GM21515 (cell line): ENCODE measurements at regions not wholly inside any gene's neighbourhood (a gene's known extent, or its start where the extent isn't known, plus 50 kb on each side); places are given as distances from the start of the nearest gene placed in this dataset.
"Not testable (repeated sequence)": the region's sequence is repeated elsewhere in the genome, so short reads cannot be mapped to it uniquely, and the experiment has no call there.

Experiments
- ATAC-seq: cut with Tn5 transposase; IDR thresholded peaks from one replicate; pipeline ENCODE4 v1.9.1; 2021; ENCODE audit not compliant: unreplicated experiment

DNA sequence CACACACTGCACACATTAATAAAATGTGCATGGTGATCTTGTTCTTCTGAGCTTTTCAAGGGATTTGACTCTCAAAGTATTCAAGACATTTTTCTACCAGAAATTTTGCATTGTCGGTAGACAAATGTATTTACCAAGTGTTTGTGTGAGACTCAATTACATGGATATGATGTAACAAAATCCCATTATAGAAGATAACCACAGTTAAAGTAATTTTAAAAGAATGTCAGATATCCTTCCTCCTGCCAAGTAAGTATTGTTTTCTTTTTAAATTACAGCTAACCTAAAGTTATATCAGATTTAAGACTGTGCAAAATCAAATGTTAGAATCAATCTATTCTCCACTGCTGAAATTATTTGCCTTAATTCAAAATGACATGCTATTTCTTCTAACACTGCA is 1344.5 kb upstream of the CHAC2 start:
- ATAC-seq = no peak

DNA sequence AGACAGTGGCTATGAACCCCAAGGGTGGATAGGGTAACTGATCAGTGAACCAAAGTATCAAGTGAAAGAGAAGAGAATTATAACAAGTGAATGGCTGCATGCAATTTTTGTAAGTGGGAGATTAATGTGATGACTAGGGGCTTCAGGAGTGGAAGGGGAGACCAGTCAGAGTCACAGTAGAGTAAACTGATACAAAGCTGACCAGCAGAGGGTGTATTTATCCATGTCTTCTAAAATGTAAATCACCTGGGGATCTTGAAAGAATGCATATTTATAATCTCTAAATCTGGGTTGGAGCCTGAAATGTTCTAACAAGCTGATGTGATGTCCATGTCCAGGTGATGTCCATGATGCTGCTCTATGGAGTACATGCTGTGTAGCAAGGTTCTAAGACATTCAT is 1351.3 kb upstream of the CHAC2 start:
- no peak for ATAC-seq

DNA sequence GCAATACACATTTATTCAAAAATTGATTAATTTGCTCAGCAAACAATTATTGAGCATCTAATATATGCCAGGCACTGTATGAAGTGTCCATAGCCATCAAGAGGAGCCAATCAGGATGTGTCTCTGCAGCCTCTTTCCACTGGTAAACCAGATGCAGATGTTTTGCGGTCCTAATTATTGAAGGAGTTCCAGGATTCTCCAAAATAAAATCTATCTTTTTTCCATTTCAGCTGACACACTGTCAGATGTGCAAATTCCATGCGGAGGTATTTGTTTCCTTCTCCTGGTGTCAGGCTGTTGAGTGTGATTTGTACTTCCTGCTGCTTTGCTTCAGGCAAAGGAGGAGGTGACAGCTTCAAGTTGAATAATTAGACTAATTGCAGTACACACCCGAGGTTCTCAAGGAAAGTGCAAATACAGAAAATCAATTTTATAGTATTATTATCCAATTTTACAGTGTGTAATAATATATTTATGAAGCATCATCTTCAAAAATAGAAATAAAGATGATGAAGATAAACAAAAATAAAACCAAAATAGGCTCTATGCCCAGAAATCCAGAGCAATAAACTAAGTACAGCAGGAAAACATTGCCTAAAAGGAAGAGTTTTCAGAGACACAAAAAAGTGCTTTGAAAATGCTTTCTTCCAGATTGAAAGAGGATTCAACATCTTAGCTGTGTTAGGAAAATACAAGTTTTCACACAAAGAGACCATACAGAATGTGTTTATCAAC is 1352.9 kb upstream of the CHAC2 start:
- no peak for ATAC-seq

DNA sequence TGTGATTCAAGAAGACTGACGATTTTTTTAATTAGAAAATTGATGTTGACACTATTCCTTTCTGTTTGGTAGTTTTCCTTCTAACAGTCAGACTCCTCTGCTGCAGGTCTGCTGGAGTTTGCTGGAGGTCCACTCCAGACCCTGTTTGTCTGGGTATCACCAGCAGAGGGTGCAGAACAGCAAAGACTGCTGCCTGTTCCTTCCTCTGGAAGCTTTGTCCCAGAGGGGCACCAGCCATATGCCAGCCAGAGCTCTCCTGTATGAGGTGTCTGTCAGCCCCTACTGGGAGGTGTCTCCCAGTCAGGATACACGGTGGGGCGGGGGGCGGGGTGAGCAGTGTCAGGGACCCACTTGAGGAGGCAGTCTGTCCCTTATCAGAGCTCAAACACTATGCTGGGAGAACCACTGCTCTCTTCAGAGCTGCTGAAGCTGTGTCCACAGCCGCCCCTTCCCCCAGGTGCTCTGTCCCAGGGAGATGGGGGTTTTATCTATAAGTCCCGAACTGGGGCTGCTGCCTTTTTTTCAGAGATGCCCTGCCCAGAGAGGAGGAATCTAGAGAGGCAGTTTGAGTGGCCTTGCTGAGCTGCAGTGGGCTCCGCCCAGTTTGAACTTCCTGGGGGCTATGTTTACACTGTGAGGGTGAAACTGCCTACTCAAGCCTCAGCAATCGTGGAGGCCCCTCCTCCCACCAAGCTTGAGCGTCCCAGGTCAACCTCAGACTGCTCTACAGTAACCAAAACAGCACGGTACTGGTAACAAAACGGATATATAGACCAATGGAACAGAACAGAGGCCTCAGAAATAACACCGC is 1358.1 kb upstream of the CHAC2 start:
- ATAC-seq = not testable (repeated sequence)

DNA sequence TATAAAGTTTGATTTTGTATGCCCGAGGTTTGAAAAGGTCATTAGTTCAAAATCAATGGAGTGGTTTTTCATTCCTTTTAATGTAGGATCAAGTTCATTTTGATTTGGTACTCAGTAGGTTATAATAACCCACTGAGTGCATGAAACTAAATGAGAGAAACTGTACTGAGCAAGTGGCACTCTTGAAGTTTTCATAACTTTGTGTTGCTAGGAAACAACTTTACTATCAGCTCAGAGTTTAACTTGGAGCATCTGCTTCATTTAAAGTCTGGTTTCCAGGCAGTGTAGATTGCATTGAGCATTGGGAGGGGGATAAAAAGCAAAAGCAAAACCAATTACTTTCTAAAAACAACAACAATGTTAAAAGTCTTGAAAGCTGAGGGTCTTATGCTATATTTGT is 1361.6 kb upstream of the CHAC2 start:
- no peak for ATAC-seq

DNA sequence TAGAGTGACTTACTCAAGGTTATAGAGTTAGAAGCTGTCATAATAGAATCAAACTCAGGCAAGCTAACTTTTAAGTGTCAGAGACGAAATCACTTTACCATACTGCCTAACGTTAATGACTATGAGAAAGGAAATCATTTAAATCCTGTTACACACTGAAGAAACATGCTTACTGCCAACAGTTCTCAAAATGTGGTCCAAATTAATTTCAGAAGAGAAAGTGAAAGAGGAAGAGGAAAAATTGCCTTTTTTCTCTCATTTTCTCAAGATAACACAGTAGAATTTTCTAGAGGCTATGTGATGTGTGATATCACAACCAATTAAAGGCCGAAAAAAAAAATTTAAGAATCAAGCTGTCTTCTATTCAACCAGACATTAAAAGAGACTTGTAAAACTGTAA is 1362.7 kb upstream of the CHAC2 start:
- no peak for ATAC-seq

DNA sequence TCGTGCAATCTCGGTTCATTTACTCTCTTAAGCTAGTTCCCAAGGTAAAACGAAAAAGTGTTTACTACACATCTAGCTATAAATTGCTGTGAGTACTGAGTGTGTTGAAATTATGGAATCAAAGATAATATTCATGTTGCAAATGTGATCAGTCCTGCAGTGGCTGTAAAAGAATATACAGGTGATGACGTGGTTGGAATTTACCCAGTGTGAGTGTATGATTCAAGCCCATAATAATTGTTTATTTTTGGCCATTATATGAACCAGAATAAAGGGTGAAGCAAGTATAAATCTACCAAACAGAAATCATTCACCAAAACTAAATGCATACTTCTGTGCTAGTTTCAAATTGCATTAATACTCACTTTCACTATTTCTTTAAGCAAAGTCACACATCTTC is 1363.6 kb upstream of the CHAC2 start:
- ATAC-seq = no peak

DNA sequence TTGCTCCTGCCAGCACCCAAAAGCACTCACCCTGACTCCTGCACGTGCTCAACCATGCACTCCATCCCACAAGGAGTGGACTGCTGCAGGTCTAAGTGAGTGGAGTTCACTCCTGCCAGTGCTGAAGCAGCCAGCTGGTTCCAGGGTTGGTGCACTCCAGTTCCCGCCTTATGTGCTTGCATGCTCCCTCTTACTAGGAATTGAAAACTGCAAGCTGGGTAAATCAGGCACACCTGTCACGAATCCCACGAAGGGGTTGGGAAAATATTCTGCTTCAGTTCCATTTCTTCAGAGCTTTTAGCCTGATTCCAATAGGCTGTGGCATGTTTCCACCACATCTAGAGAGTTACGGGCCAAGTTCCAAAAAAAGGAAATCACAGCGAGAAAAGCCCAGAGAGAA is 1365.5 kb upstream of the CHAC2 start:
- ATAC-seq = no peak

DNA sequence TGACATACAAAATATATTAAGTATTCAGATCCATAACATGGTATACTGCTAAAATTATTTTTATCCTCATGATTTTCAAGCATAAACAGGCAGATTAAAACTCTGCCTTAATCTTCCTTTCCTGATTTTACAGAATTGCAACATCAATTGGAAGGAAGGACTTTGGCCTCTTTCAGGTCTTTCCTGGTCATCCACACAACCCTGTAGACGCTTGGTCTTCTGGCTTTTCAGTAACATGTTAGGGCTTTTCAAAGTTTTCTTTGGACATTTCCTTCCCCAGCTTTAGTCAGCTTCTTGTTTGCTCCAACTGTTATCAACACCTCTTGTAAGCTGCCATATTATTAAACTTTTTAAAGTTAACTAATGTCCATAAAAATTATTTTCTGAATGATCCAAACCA is 1364.9 kb upstream of the NRXN1 start:
- no peak for ATAC-seq

DNA sequence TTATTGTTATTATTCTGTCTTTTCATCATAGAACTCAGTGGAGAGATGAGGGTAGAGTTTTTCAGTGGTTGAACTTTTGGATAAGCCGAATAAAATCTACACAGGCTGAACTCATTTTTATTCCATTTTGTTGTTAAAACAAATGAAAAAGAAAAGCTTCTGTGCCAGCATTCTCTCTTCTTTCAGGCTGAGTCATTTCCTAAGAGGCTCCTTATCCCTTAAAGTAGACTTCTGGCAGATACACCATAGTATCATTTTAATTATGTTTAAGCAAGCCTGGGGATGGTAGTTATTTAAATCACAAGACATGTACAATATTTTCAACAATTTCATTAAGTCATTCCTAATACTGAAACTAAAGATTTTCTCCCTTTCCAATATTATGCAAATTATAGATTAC is 1364.0 kb upstream of the NRXN1 start:
- ATAC-seq = no peak

DNA sequence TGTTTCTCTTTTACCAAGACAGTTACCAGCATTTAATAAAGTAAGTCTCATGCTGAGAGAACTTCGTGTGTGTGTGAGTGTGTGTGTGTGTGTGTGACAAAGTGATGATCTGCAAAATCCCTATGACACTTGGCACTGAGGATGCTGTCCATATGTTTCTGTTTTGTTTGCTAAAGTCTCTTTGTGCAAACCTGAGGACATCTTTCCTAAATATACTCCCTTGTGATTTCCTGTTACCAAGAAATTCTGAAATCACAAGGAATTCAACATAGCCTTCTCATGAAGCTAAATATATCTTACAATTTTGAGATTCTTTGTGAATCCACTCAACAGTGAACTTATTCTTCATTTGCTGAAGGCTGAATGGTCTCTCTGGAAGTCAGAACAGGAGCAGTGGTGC is 1359.7 kb upstream of the NRXN1 start:
- ATAC-seq = no peak

DNA sequence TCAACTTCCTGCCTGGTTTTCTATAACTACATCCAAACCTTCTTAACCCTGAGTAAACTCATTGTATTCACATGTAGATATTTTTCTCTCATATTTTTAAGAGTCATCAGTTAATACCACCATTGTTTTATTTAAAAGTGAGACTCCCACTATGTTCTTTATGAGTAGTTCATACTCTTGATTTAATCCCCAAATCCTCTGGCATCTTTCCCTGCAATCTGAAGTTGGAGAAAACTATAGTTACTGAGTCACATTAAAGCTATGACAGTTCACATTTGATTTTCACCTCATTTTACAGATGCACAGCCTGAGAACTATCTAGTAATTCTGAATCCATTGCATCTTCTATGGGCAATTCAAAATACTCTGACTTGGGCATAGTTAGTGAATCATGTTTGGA is 1358.7 kb upstream of the NRXN1 start:
- ATAC-seq = no peak

DNA sequence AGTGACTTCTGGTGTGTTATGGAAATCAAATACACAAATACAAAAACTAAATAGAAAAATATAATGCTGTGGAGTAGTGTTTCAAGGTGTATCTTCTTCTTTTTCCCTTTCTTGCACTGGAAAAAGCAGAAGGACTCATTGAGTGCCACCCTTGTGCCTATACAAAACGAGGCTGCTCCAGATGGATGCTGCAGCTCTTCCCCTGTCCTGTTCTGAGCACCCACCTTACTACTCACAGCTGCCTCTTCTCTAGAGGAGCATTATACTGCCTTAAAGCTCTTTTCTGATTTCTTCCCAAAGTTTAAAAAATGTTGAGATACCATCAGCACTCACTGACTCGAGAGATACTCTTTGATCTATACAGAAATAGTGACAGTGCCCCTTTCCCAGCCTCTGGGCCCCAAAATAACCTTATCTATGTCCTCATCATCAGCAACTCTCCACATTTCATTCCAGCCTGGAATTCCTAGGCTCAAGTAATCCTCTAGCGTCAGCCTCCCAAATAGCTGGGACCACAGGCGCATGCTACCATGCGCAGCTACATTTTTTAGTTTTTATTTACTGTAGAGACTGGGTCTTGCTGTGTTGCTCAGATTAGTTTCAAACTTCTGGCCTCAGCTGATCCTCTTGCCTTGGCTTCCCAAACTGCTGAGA is 1356.1 kb upstream of the NRXN1 start:
- no peak for ATAC-seq

DNA sequence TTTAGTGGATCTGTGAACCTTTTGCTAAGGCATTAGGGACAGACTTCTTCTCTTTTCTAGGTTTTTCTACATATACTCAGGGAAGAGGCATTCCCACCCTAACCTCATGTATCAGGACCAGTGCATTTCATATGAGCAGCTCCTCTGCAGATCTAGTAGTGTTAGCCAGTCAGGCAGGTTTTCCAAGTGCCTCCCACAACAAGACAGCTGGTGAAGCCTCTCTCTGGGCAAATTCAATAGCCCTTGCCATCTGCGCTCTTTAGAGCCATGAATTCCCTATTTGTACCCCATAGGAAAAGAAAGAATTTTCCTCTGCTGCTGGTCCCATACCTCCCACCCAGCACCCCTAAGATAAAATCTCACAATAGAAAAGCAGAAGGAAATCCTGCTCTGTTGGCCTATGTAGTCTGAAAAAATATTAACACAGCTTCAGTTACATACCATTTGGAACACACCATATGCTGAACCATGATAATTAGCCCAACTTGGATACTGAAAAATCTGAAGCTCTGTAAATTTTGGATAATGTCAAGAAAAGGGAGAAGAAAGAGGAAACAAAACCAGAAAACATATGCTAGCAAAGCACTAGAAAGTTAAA is 1354.6 kb upstream of the NRXN1 start:
- no peak for ATAC-seq

DNA sequence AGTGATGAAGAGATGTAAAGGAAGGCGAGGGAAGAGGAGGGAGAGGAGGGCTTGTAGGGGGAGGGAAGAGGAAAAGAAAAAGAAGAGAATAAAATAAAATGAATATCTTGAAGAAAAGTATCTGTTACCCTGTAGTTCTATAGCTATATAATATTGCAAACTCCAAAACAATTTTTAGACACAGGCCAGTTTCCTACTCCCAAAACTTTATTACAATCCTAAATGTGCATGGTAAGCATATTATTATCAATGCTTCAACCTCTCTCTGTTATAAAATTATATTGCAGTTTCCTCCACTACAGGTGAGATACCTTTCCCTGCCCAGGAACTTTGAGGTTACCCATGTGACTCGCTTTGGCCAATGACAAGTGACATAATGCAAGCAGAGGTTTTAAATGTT is 1351.6 kb upstream of the NRXN1 start:
- ATAC-seq = no peak

DNA sequence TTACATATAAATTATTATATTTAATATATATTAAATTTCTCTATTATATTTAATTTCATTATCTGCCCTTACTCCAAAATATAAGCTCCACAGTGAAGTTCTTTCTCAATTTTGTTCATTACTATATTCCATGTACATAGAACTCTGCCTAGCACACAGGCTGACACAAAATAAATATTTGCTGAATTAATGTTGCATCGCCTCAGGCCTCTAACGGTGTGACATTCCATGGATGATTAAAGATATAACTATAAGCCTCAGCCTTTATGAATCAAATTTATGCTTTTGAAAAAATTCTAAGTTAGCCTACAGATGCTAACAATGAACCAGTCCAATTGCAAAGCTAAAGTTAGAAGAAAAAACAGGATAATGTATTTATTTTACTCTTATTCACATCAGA is 1337.2 kb upstream of the NRXN1 start:
- ATAC-seq = no peak

DNA sequence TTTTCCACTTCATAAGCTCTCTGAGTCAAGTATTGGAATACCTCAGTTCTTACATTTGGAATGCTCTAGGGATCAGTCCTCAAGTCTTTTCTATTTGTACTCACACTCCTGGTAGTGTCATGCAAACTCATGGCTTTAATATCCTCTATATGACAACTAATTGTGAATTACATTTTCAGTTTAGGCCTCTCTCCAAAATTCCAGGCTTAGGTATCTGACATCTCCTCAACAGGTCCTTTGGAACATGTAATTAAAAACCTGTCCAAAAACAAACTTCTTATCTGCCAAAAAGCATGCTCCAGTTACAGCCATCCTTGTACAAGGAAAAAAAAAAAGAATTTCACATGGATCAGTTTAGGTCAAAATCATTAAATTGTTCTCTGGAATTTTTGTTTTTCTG is 1336.2 kb upstream of the NRXN1 start:
- no peak for ATAC-seq

DNA sequence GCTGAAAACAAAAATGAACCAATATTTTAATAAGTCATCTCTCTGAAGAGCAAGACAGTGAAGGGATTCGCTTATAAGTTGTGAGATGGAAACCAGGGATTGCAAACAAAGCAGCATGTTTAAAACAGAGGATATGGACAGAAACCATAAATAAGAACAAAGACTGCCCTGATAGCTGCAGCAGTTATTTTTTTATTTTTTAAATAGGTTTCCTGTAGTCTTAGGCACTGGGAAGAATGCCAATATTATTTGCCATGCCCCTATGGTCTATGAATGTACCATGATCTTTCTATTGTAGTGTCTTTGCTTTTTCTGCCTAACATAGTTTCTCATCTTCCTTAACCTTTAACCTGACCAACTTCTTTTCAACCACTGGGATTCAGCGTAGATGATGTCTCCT is 1334.0 kb upstream of the NRXN1 start:
- ATAC-seq = no peak

DNA sequence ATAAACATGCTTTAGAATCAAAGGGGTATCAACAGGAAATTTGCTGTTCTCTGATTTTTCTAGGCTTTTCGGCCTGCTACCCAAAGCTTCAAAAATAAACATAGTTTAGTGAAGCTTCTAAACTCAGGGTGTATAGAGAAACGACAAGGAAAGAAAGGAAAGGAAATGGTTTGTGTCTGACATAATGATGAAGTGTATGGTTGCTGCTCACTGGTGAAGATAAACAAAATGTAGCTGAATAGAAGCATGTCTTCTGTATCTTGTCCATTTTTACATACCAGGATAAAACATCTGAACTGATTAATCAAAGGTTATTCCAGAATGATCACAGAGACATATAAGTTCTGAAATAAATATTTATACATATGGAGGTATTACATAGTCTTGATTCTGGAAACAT is 1324.6 kb upstream of the NRXN1 start:
- ATAC-seq = no peak

DNA sequence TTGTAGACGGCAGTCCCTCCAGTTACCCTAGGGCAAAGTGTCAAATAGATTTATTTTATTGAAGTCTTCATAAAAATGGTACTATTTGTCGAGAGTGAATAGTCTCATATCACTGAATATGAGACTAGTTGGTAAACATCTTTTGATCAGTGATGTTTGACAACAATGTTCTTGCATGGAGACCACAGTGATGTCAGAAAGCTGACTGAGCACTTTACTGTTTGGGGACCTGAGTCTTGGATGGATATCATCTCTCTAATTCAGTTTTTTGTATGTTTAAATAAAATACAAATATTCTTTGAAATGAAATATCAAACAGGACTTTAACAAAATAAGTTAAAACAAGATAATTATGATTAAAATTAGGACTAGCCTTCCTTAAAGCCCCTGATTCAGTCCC is 1315.4 kb upstream of the NRXN1 start:
- no peak for ATAC-seq

DNA sequence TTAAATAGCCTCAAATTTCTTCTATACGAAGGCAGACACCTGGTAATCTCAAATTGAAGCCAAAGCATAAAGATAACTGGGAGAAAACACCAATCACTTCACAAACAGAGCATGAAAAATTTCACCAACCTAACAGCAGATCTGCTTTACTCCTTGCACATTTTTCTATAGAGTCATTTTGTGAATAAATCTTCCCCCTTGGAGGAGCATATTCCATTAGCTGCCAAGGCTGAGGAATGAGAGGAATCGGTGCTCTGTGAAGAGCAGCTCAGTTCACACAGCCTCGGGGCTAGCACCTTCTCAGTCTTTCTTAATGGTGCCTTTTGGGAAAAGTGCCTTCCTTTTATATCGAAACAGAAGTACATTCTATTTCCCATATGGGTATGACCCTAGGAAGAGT is 1313.7 kb upstream of the NRXN1 start:
- no peak for ATAC-seq

DNA sequence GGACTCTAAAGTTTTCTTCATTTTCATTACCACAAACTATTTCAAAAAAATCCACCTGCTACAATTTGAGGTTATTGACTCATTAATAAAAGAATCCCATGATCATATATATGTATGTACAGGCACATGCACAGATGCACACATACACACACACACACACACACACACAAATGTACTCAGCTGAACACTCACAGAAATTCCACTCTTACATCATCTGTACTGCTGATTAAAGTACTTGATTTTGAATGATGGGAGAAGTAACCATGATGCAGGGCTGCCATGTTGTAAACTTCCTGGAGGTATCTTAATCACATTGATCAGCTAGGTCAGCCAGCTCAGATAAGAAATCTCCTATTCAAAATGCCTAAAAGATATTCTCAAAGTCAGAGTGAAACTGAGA is 1313.2 kb upstream of the NRXN1 start:
- ATAC-seq = no peak
